ENCODE measurements at regions not wholly inside any gene's neighbourhood (a gene's known extent, or its start where the extent isn't known, plus 50 kb on each side); places are given as distances from the start of the nearest gene placed in this dataset.

DNA sequence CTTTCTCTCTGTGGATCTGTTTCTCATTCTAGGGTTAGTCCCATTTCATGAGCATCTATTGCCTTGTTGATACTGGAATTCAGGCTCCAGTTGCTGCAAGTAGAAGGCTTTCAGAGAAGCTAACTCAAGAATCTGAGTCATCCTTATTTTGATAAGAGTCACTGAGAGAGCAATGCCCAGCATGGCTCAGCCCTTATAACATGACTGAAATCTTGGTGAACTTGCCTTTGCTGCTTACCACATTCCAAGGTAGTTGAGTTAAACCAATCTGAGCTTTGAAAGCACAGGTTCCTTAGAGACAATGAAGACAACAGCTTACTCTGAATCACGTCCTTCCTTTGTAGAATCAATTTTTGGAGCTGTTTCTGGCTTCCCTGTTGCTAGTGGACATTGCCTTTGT is 53.6 kb upstream of the CHCHD3 start (continued):
- TF ChIP-seq, protein P1, sequence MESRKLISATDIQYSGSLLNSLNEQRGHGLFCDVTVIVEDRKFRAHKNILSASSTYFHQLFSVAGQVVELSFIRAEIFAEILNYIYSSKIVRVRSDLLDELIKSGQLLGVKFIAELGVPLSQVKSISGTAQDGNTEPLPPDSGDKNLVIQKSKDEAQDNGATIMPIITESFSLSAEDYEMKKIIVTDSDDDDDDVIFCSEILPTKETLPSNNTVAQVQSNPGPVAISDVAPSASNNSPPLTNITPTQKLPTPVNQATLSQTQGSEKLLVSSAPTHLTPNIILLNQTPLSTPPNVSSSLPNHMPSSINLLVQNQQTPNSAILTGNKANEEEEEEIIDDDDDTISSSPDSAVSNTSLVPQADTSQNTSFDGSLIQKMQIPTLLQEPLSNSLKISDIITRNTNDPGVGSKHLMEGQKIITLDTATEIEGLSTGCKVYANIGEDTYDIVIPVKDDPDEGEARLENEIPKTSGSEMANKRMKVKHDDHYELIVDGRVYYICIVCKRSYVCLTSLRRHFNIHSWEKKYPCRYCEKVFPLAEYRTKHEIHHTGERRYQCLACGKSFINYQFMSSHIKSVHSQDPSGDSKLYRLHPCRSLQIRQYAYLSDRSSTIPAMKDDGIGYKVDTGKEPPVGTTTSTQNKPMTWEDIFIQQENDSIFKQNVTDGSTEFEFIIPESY (IDR thresholded peaks at IDR 0.05), result no peak
- TF ChIP-seq RAD21 (IDR thresholded peaks at IDR 0.05), result no peak

DNA sequence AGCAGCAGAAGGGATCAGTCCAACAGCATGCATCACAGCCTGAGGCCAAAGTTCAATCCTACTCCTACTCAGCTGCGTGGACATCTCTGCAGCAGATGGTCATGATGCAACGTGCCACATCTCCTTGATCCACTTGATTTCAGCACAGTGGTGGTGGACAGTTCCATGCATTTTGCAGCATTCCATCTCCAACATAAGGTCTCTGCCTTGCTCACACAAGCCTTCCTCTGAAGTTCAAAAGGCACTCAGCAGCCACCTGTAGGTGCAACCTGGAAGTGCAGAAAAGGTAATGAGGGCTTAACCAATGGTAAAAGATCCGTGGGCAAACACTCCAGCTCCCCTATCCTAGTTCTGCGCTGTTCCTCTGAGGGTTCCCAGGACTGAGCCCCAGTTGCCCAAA is 57.5 kb upstream of the CHCHD3 start:
- Histone ChIP-seq H3K36me3 (ENCODE audit: control insufficient read depth in 4 of 4, insufficient read depth in 3 of 4, low read depth in 1 of 4, low read length in 3 of 4) (no peaks in the 10 kb centered on the region), H3K27me3 (ENCODE audit: control insufficient read depth in 4 of 4, insufficient read depth in 4 of 4, low read length in 3 of 4) (peaks cover 0 to 12% (median 0%) of the 10 kb centered on the region in 4 donors), H3K4me1 (ENCODE audit: control insufficient read depth in 4 of 4, insufficient read depth in 4 of 4, low read length in 3 of 4) (no peaks in the 10 kb centered on the region), H3K9ac (ENCODE audit: low read depth in 1 of 2, low read length in 2 of 2) (no peak overlapping the region), H3K9me3 (ENCODE audit: control insufficient read depth in 4 of 4, low read length in 3 of 4) (no peaks in the 10 kb centered on the region), H3K4me3 (ENCODE audit: low read depth in 1 of 3, low read length in 3 of 3) (no peak overlapping the region), H3K27ac (ENCODE audit: low read depth in 1 of 2, low read length in 2 of 2) (no peak overlapping the region)
- no peak for TF ChIP-seq GABPA (IDR thresholded peaks at IDR 0.05 in 1 of 2, conservative IDR thresholded peaks at IDR 0.05 in 1 of 2)
- TF ChIP-seq RAD21 (IDR thresholded peaks at IDR 0.05), result peak in 1 of 2 donors; percentile 35
- peak in 1 of 2 donors; percentile 32 for TF ChIP-seq HNF4A (conservative IDR thresholded peaks at IDR 0.05)
- TF ChIP-seq SP1 (IDR thresholded peaks at IDR 0.05), result no peak
- TF ChIP-seq, protein P2, sequence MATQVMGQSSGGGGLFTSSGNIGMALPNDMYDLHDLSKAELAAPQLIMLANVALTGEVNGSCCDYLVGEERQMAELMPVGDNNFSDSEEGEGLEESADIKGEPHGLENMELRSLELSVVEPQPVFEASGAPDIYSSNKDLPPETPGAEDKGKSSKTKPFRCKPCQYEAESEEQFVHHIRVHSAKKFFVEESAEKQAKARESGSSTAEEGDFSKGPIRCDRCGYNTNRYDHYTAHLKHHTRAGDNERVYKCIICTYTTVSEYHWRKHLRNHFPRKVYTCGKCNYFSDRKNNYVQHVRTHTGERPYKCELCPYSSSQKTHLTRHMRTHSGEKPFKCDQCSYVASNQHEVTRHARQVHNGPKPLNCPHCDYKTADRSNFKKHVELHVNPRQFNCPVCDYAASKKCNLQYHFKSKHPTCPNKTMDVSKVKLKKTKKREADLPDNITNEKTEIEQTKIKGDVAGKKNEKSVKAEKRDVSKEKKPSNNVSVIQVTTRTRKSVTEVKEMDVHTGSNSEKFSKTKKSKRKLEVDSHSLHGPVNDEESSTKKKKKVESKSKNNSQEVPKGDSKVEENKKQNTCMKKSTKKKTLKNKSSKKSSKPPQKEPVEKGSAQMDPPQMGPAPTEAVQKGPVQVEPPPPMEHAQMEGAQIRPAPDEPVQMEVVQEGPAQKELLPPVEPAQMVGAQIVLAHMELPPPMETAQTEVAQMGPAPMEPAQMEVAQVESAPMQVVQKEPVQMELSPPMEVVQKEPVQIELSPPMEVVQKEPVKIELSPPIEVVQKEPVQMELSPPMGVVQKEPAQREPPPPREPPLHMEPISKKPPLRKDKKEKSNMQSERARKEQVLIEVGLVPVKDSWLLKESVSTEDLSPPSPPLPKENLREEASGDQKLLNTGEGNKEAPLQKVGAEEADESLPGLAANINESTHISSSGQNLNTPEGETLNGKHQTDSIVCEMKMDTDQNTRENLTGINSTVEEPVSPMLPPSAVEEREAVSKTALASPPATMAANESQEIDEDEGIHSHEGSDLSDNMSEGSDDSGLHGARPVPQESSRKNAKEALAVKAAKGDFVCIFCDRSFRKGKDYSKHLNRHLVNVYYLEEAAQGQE (IDR thresholded peaks at IDR 0.05), result peak; percentile 98
- 36% methylated on average over 4 of the region's 4 CpGs for WGBS
- DNase-seq (ENCODE audit: low spot score), result no peak

DNA sequence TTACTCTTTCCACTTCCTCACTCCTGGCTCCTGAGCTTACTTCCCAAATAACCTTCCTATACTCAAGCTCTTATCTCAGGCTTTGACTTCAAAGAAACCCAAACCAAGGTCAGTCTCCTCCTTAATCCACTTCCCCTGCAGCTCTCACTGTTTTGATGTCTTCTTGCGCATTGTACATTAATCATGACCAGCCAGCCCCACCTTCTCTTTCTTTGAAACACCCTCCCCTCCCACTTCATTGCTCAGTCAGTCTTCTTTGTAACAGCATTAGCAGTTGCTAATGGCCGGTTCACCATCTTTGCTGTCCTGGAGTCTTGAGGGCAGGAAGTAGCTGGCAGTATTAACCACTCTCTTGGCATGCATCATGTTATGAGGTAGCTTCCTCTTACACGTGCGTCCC is 57.9 kb upstream of the CHCHD3 start:
- Histone ChIP-seq H3K4me3 (ENCODE audit: low read depth in 1 of 3, low read length in 3 of 3) (no peak overlapping the region), H3K9me3 (ENCODE audit: control insufficient read depth in 4 of 4, low read length in 3 of 4) (no peaks in the 10 kb centered on the region), H3K4me1 (ENCODE audit: control insufficient read depth in 4 of 4, insufficient read depth in 4 of 4, low read length in 3 of 4) (no peaks in the 10 kb centered on the region), H3K36me3 (ENCODE audit: control insufficient read depth in 4 of 4, insufficient read depth in 3 of 4, low read depth in 1 of 4, low read length in 3 of 4) (no peaks in the 10 kb centered on the region), H3K27me3 (ENCODE audit: control insufficient read depth in 4 of 4, insufficient read depth in 4 of 4, low read length in 3 of 4) (peaks cover 0 to 12% (median 0%) of the 10 kb centered on the region in 4 donors), H3K9ac (ENCODE audit: low read depth in 1 of 2, low read length in 2 of 2) (no peak overlapping the region), H3K27ac (ENCODE audit: low read depth in 1 of 2, low read length in 2 of 2) (no peak overlapping the region)
- TF ChIP-seq HNF4A (conservative IDR thresholded peaks at IDR 0.05) (no peak), RXRA (IDR thresholded peaks at IDR 0.05) (no peak), JUND (IDR thresholded peaks at IDR 0.05) (no peak), EGR1 (IDR thresholded peaks at IDR 0.05; ENCODE audit: low read depth in 2 of 2) (no peak), FOXA2 (IDR thresholded peaks at IDR 0.05) (no peak), FOXA1 (IDR thresholded peaks at IDR 0.05) (no peak), RAD21 (IDR thresholded peaks at IDR 0.05) (no peak), SP1 (IDR thresholded peaks at IDR 0.05) (no peak), TAF1 (conservative IDR thresholded peaks at IDR 0.05) (no peak), YY1 (IDR thresholded peaks at IDR 0.05) (no peak), HNF4G (IDR thresholded peaks at IDR 0.05) (no peak)
- TF ChIP-seq, protein P1 (IDR thresholded peaks at IDR 0.05), result no peak
- TF ChIP-seq, protein P2 (IDR thresholded peaks at IDR 0.05), result no peak
- TF ChIP-seq, protein P3, sequence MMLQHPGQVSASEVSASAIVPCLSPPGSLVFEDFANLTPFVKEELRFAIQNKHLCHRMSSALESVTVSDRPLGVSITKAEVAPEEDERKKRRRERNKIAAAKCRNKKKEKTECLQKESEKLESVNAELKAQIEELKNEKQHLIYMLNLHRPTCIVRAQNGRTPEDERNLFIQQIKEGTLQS (IDR thresholded peaks at IDR 0.05), result no peak
- DNase-seq (ENCODE audit: low spot score), result no peak
- 67% methylated on average over 4 of the region's 4 CpGs for WGBS

All from liver (tissue), 7 donors.